CD14-positive monocyte (primary cell): ENCODE measurements at regions not wholly inside any gene's neighbourhood (a gene's known extent, or its start where the extent isn't known, plus 50 kb on each side); places are given as distances from the start of the nearest gene placed in this dataset.

Source experiments
- DNase-seq, 3 donors: peaks; one replicate each; pipeline ENCODE4 v3.0.0-alpha.2; 2011 to 2022
- H2AFZ ChIP-seq: 2 replicates; pipeline ENCODE4 v1.6.0; 2012; ENCODE audit warnings: mild to moderate bottlenecking, low read depth, low read length, inconsistent platforms; ENCODE audit not compliant: insufficient read depth, poor library complexity, severe bottlenecking
- H3K27ac ChIP-seq, 2 donors: 1 replicate in 1 of 2; 2 replicates in 1 of 2; pipeline ENCODE4 v1.5.1; 2012 to 2013; ENCODE audit warnings: low read length in 2 of 2, control low read depth in 1 of 2, inconsistent platforms in 1 of 2, low read depth in 1 of 2, mild to moderate bottlenecking in 1 of 2
- H3K27me3 ChIP-seq, 2 donors: one replicate each; pipeline versions ENCODE4 v1.6.0 to v1.6.1; 2011 to 2013; ENCODE audit warnings: low read length in 2 of 2; ENCODE audit not compliant: control insufficient read depth in 2 of 2, insufficient read depth in 2 of 2
- H3K36me3 ChIP-seq, 2 donors: replicated peaks in 1 of 2; 1 replicate in 1 of 2; 2 replicates in 1 of 2; pipeline versions ENCODE4 v1.5.1 to v1.6.1; 2012 to 2013; ENCODE audit warnings: low read length in 2 of 2, control low read depth in 1 of 2, inconsistent platforms in 1 of 2, mild to moderate bottlenecking in 1 of 2; ENCODE audit not compliant: insufficient read depth in 2 of 2, control insufficient read depth in 1 of 2
- H3K4me1 ChIP-seq, 2 donors: 1 replicate in 1 of 2; 2 replicates in 1 of 2; pipeline versions ENCODE4 v1.5.1 to v1.6.1; 2012 to 2013; ENCODE audit warnings: low read length in 2 of 2, control low read depth in 1 of 2, inconsistent platforms in 1 of 2, mild to moderate bottlenecking in 1 of 2, moderate library complexity in 1 of 2; ENCODE audit not compliant: insufficient read depth in 2 of 2, control insufficient read depth in 1 of 2
- H3K4me2 ChIP-seq: replicated peaks from 2 replicates; pipeline ENCODE3; 2012; ENCODE audit warnings: low read length, moderate library complexity, mild to moderate bottlenecking; ENCODE audit not compliant: poor library complexity, severe bottlenecking; ENCODE audit errors: extremely low read depth
- H3K4me3 ChIP-seq, 3 experiments: fragments of 200-600 bp in 1 of 3; sonication (generic) in 1 of 3; replicated peaks in 1 of 3; 1 replicate in 2 of 3; 2 replicates in 1 of 3; pipeline ENCODE4 v1.5.1; 2011 to 2013; ENCODE audit warnings: low read length in 3 of 3, mild to moderate bottlenecking in 3 of 3, control low read depth in 2 of 3, low read depth in 2 of 3, inconsistent platforms in 1 of 3, moderate library complexity in 1 of 3
- H3K79me2 ChIP-seq: 2 replicates; pipeline ENCODE4 v1.6.0; 2012; ENCODE audit warnings: mild to moderate bottlenecking, control low read depth, inconsistent platforms, low read length, moderate library complexity; ENCODE audit not compliant: insufficient read depth
- H3K9ac ChIP-seq: 2 replicates; pipeline ENCODE4 v1.6.0; 2017; ENCODE audit warnings: low read length, mild to moderate bottlenecking; ENCODE audit not compliant: insufficient read depth, poor library complexity, severe bottlenecking
- H3K9me3 ChIP-seq, 2 donors: replicated peaks in 1 of 2; 1 replicate in 1 of 2; 2 replicates in 1 of 2; pipeline versions ENCODE4 v1.5.1 to v1.6.1; 2012 to 2013; ENCODE audit warnings: low read length in 2 of 2, control low read depth in 1 of 2; ENCODE audit not compliant: control insufficient read depth in 1 of 2, insufficient read depth in 1 of 2
- H4K20me1 ChIP-seq: 2 replicates; pipeline ENCODE4 v1.6.0; 2012; ENCODE audit warnings: mild to moderate bottlenecking, low read length, control low read depth, moderate library complexity; ENCODE audit not compliant: insufficient read depth
- H3K27ac Mint-ChIP-seq, 7 donors: one replicate each; pipeline ENCODE4 v1.8.0; 2020; ENCODE audit warnings: mild to moderate bottlenecking in 7 of 7, mixed read lengths in 7 of 7, moderate library complexity in 6 of 7, inconsistent platforms in 2 of 7
- H3K27me3 Mint-ChIP-seq, 3 donors: one replicate each; pipeline ENCODE4 v1.8.0; 2021 to 2022; ENCODE audit warnings: low read depth in 3 of 3, mild to moderate bottlenecking in 3 of 3, mixed read lengths in 3 of 3, moderate library complexity in 3 of 3, inconsistent platforms in 1 of 3
- H3K36me3 Mint-ChIP-seq, 2 donors: one replicate each; pipeline ENCODE4 v1.8.0; 2020; ENCODE audit warnings: mixed read lengths in 2 of 2, inconsistent platforms in 1 of 2, mild to moderate bottlenecking in 1 of 2
- H3K4me1 Mint-ChIP-seq: one replicate; pipeline ENCODE4 v1.8.0; 2020; ENCODE audit warnings: mild to moderate bottlenecking, mixed read lengths
- H3K4me3 Mint-ChIP-seq, 2 donors: one replicate each; pipeline ENCODE4 v1.8.0; 2020; ENCODE audit warnings: mild to moderate bottlenecking in 2 of 2, mixed read lengths in 2 of 2, moderate library complexity in 1 of 2
- H3K9me3 Mint-ChIP-seq, 7 donors: one replicate each; pipeline ENCODE4 v1.8.0; 2020 to 2022; ENCODE audit warnings: mixed read lengths in 7 of 7, mild to moderate bottlenecking in 6 of 7, moderate library complexity in 6 of 7, inconsistent platforms in 2 of 7
- CTCF ChIP-seq: fragments of 200-600 bp; IDR thresholded peaks from one replicate; pipeline ENCODE4 v1.8.0; 2022; ENCODE audit warnings: antibody characterized with exemption, mild to moderate bottlenecking
- WGBS: methylation state at CpG from one replicate; pipeline ENCODE4 v1.1.5; 2013; ENCODE audit warnings: missing lambda C conversion rate; ENCODE audit not compliant: insufficient coverage; 5-methylcytosine and 5-hydroxymethylcytosine counted together
- intact Hi-C, 2 donors: fragments of 100-400 bp; cut with micrococcal nuclease; formaldehyde crosslinking; loops; one replicate each; pipeline versions ENCODE4 v1.15.0 to v1.15.1; 2023

GRCh38 chr4:161097821-161098220 is 1066.0 kb downstream of the FSTL5 start:
- Histone ChIP-seq H3K27ac (no peak overlapping the region), H4K20me1 (no peaks in the 10 kb centered on the region), H3K4me3 (no peak overlapping the region), H3K9ac (no peak overlapping the region), H3K27me3 (no peaks in the 10 kb centered on the region), H2AFZ (no peak overlapping the region), H3K9me3 (no peaks in the 10 kb centered on the region), H3K4me1 (no peaks in the 10 kb centered on the region), H3K79me2 (no peaks in the 10 kb centered on the region), H3K4me2 (no peak overlapping the region), H3K36me3 (no peaks in the 10 kb centered on the region)
- Mint-ChIP-seq H3K9me3 (peaks cover 0 to 3% (median 0%) of the 10 kb centered on the region in 7 donors), H3K27ac (no peak overlapping the region), H3K4me3 (no peak overlapping the region), H3K4me1 (no peaks in the 10 kb centered on the region), H3K36me3 (no peaks in the 10 kb centered on the region), H3K27me3 (no peaks in the 10 kb centered on the region)
- intact Hi-C loops: no loop called here
- no peak for DNase-seq
- no peak for TF ChIP-seq CTCF

GRCh38 chr4:161061046-161061445 is 1102.8 kb downstream of the FSTL5 start:
- Mint-ChIP-seq H3K36me3 (no peaks in the 10 kb centered on the region), H3K4me3 (no peak overlapping the region), H3K9me3 (peaks cover 0 to 5% (median 0%) of the 10 kb centered on the region in 7 donors), H3K4me1 (no peaks in the 10 kb centered on the region), H3K27me3 (no peaks in the 10 kb centered on the region), H3K27ac (no peak overlapping the region)
- Histone ChIP-seq H3K36me3 (no peaks in the 10 kb centered on the region), H3K9me3 (no peaks in the 10 kb centered on the region), H3K4me2 (no peak overlapping the region), H3K4me1 (no peaks in the 10 kb centered on the region), H3K9ac (no peak overlapping the region), H3K4me3 (no peak overlapping the region), H3K27ac (no peak overlapping the region), H3K27me3 (no peaks in the 10 kb centered on the region), H2AFZ (no peak overlapping the region), H3K79me2 (no peaks in the 10 kb centered on the region), H4K20me1 (no peaks in the 10 kb centered on the region)
- no CpG with 5 or more reads among the region's 1 CpG for WGBS
- TF ChIP-seq CTCF: no peak
- intact Hi-C loops: no loop called here
- no peak for DNase-seq
